Muscle layer of duodenum (tissue), 2 donors: ENCODE measurements at regions not wholly inside any gene's neighbourhood (a gene's known extent, or its start where the extent isn't known, plus 50 kb on each side); places are given as distances from the start of the nearest gene placed in this dataset.
A peak's percentile ranks its signal among the peaks of the same experiment; 100 is the strongest.

Source experiments
- H3K27ac ChIP-seq: one replicate; pipeline ENCODE4 v1.7.0; 2013; ENCODE audit warnings: mild to moderate bottlenecking, low read length
- H3K27me3 ChIP-seq: one replicate; pipeline ENCODE4 v1.7.0; 2013; ENCODE audit warnings: low read depth, mild to moderate bottlenecking, control low read depth, low read length
- H3K36me3 ChIP-seq, 2 donors: one replicate each; pipeline ENCODE4 v1.7.0; 2013; ENCODE audit warnings: low read length in 2 of 2, control low read depth in 1 of 2, mild to moderate bottlenecking in 1 of 2; ENCODE audit not compliant: insufficient read depth in 2 of 2, control insufficient read depth in 1 of 2
- H3K4me1 ChIP-seq, 2 donors: one replicate each; pipeline ENCODE4 v1.7.0; 2013; ENCODE audit warnings: low read length in 2 of 2, mild to moderate bottlenecking in 2 of 2, control low read depth in 1 of 2, moderate library complexity in 1 of 2; ENCODE audit not compliant: insufficient read depth in 2 of 2, control insufficient read depth in 1 of 2
- H3K4me3 ChIP-seq, 2 donors: one replicate each; pipeline ENCODE4 v1.7.0; 2013; ENCODE audit warnings: low read length in 2 of 2, low read depth in 1 of 2, mild to moderate bottlenecking in 1 of 2
- H3K9me3 ChIP-seq, 2 donors: one replicate each; pipeline ENCODE4 v1.7.0; 2013; ENCODE audit warnings: low read length in 2 of 2, control low read depth in 1 of 2, mild to moderate bottlenecking in 1 of 2; ENCODE audit not compliant: control insufficient read depth in 1 of 2
- donor health status: healthy.

GRCh38 chr4:81648576-81649275, 177.0 kb upstream of the RASGEF1B start:
- Histone ChIP-seq H3K36me3 (no peaks in the 10 kb centered on the region), H3K9me3 (no peaks in the 10 kb centered on the region), H3K4me1 (no peaks in the 10 kb centered on the region), H3K27me3 (no peaks in the 10 kb centered on the region), H3K4me3 (no peak overlapping the region), H3K27ac (no peak overlapping the region)

DNA sequence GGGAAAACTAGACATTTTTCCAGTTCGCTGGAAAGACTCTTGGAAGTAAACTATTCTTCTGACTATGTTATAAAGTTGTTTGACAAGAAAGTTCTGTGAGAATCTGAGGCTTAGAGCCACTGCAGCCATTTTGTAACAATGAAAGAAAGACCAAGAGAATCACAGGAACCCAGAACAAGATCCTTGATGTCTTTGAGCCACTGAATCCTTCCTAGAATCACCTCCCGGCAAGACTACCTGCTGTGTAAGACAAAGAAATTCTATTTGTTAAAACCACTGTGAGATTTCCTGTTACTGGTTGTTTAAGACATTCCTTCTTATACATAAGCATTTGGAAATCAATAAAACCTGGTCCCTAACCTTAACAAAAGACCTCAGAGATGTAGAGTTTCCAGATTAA, 175.7 kb upstream of the RASGEF1B start:
- H3K36me3 ChIP-seq = no peaks in the 10 kb centered on the region
- no peak overlapping the region for H3K4me3 ChIP-seq
- no peaks in the 10 kb centered on the region for H3K4me1 ChIP-seq
- no peaks in the 10 kb centered on the region for H3K9me3 ChIP-seq
- no peaks in the 10 kb centered on the region for H3K27me3 ChIP-seq
- H3K27ac ChIP-seq = no peak overlapping the region

- no peaks in the 10 kb centered on the region for H3K4me1 ChIP-seq
- H3K4me3 ChIP-seq = no peak overlapping the region
- H3K27ac ChIP-seq = no peak overlapping the region
- no peaks in the 10 kb centered on the region for H3K9me3 ChIP-seq
- no peaks in the 10 kb centered on the region for H3K27me3 ChIP-seq
- H3K36me3 ChIP-seq = no peaks in the 10 kb centered on the region
Observed at GRCh38 chr4:81642543-81642942, 170.8 kb upstream of the RASGEF1B start.

- Histone ChIP-seq H3K9me3 (no peaks in the 10 kb centered on the region), H3K36me3 (no peaks in the 10 kb centered on the region), H3K27ac (no peak overlapping the region), H3K4me3 (no peak overlapping the region), H3K4me1 (peaks cover 0 to 8% of the 10 kb centered on the region in 2 donors), H3K27me3 (no peaks in the 10 kb centered on the region)
Observed at GRCh38 chr4:81639248-81639647, 167.5 kb upstream of the RASGEF1B start.

- Histone ChIP-seq H3K27ac (no peak overlapping the region), H3K4me1 (peaks cover 0 to 8% of the 10 kb centered on the region in 2 donors), H3K9me3 (no peaks in the 10 kb centered on the region), H3K27me3 (no peaks in the 10 kb centered on the region), H3K36me3 (no peaks in the 10 kb centered on the region), H3K4me3 (no peak overlapping the region)
Observed at GRCh38 chr4:81638698-81639097, 167.0 kb upstream of the RASGEF1B start.

GRCh38 chr4:81635739-81636138, 164.0 kb upstream of the RASGEF1B start:
- no peaks in the 10 kb centered on the region for H3K36me3 ChIP-seq
- H3K27ac ChIP-seq = no peak overlapping the region
- no peaks in the 10 kb centered on the region for H3K9me3 ChIP-seq
- H3K4me3 ChIP-seq = peak overlapping the region in 1 of 2 donors; percentile 2
- H3K4me1 ChIP-seq = peaks cover 8 to 9% of the 10 kb centered on the region in 2 donors
- no peaks in the 10 kb centered on the region for H3K27me3 ChIP-seq

- no peak overlapping the region for H3K27ac ChIP-seq
- no peaks in the 10 kb centered on the region for H3K9me3 ChIP-seq
- no peaks in the 10 kb centered on the region for H3K27me3 ChIP-seq
Observed at GRCh38 chr4:81634766-81635549, 163.3 kb upstream of the RASGEF1B start.

DNA sequence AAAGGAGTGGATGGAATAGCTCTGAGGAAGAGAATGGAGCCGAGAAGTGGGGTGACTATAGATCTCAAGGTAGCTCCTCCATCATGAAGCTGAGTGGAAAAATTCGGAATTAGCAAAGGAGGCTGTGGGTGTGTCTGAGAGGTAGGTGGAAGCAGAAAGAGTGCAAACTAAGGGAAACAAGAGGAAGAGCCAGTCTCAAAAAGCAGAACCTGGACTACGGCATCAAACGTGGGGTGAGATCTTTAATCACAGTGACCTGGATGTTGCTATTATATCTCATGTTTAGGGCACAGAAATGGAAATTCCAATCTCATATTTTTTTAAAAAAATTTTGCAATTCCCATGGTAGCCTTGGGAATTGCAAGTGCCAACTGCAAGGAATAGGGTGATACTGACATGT, 162.5 kb upstream of the RASGEF1B start:
- no peak overlapping the region for H3K27ac ChIP-seq
- no peak overlapping the region for H3K4me3 ChIP-seq
- no peaks in the 10 kb centered on the region for H3K36me3 ChIP-seq
- no peaks in the 10 kb centered on the region for H3K27me3 ChIP-seq
- H3K9me3 ChIP-seq = no peaks in the 10 kb centered on the region
- H3K4me1 ChIP-seq = peaks cover 8 to 9% of the 10 kb centered on the region in 2 donors

More at GRCh38 chr4:81634766-81635549, 163.3 kb upstream of the RASGEF1B start:
- no peaks in the 10 kb centered on the region for H3K36me3 ChIP-seq
- H3K4me3 ChIP-seq = no peak overlapping the region
- peaks cover 8 to 9% of the 10 kb centered on the region in 2 donors for H3K4me1 ChIP-seq

DNA sequence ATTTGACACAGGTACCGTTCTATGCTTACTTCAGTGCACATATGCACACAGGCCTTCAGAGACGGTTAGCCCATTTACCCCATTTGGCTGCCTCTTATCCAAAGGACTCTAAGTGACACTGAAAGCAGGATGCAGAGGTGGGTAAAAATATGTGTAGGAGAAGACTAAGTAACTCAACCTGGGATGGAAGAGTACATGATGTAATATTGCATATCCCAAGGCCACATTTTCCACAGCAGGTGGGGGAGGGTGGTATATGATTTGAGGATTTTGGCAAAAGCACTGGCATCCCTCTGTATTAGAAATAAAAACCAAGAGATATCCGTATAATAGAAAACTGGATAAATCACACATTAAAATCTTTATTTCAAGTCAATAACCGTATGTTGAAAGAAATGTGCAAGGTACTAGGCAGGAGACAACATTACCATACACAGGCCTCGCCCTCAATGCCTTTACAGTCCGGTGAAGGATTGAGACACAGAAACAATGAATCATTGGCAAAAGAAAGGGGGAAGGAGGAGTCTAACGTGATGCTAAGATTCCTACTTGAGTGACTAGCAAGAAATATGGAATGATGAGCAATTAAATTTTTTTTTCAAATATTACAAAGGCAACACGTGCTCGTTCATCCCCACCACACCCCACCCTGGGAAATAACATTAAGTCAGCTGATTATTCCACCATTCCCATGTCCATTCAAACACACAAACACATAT, 161.0 kb upstream of the RASGEF1B start:
- H3K4me1 ChIP-seq = peaks cover 8 to 9% of the 10 kb centered on the region in 2 donors
- H3K27me3 ChIP-seq = no peaks in the 10 kb centered on the region
- H3K36me3 ChIP-seq = no peaks in the 10 kb centered on the region
- H3K9me3 ChIP-seq = no peaks in the 10 kb centered on the region
- no peak overlapping the region for H3K27ac ChIP-seq
- H3K4me3 ChIP-seq = no peak overlapping the region

GRCh38 chr4:81631958-81632441, 160.3 kb upstream of the RASGEF1B start:
- no peak overlapping the region for H3K4me3 ChIP-seq
- H3K4me1 ChIP-seq = peaks cover 8 to 9% of the 10 kb centered on the region in 2 donors
- no peaks in the 10 kb centered on the region for H3K36me3 ChIP-seq
- H3K27me3 ChIP-seq = no peaks in the 10 kb centered on the region
- H3K27ac ChIP-seq = no peak overlapping the region
- H3K9me3 ChIP-seq = no peaks in the 10 kb centered on the region

DNA sequence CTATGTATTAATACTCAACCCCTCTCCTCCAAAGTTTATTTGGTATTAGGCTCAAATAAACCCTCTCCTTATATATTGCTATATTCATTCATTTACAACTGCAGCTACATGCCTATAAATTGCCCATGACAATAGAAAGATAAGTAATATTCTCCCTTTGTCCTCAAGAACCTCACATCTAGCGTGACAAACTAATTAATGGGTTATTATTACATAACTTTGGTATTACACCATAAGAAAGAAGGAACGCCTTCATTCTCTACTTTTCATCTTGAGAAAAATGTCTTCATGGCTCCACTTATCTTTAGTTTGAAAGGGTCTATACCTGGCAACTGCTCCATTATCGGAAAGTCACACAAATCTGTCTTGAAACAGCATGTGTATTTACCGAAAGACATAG, 157.7 kb upstream of the RASGEF1B start:
- peaks cover 0 to 9% of the 10 kb centered on the region in 2 donors for H3K4me1 ChIP-seq
- H3K36me3 ChIP-seq = no peaks in the 10 kb centered on the region
- no peaks in the 10 kb centered on the region for H3K27me3 ChIP-seq
- H3K9me3 ChIP-seq = no peaks in the 10 kb centered on the region
- H3K4me3 ChIP-seq = no peak overlapping the region
- H3K27ac ChIP-seq = no peak overlapping the region
